ENCODE measurements at regions not wholly inside any gene's neighbourhood (a gene's known extent, or its start where the extent isn't known, plus 50 kb on each side); places are given as distances from the start of the nearest gene placed in this dataset.

DNA sequence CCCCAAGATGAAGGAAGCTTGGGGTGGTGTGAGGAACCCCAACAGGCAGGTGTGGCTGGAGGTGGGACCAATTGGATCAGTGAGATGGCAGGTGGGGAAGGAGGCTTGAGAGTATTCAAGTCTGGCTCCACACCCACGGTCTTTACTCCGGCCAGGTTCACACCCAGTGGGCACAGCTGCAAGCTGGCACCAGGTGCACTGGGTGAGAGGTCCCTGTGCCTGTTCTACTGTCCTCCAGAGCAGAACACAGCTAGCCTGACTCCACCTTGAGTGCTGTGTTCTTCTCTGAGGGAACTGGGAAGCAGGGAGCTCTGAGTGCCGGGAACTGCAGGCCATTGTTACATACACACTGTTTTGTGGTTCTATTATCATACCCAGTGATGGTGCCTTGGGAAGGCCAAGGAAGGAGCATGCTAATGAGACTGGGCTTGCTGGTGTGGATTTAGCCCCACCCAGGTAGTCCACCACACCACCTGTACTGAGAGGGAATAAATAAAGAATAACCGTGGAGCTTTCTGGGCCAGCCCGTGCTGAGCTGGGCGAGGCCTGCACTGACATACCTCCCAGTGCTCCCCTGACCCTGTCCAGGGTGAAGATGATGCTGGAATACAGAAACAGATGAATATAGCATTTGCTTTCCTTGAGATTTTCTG, 93.4 kb downstream of the ABHD5 start:
- DNase-seq (ENCODE audit: low read depth): no peak

DNA sequence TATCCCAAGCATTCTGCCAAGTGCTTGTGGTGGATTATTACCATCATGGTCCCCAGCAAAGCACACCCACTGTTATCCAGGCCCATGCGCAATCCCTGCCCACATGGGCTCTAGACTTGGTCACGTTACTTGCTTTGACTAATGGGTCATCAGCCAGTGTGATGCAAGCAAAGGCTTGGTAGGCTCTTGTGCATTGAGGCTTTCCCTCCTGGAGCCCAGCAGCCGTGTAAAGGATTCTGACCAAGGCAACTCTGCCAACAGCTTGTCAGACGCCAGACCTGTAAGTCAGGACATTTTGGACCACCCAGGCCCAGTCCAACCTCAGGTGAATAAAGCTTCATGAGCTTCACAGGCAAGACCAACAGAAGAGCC, 93.9 kb downstream of the ABHD5 start:
- DNase-seq (ENCODE audit: low read depth): no peak

DNA sequence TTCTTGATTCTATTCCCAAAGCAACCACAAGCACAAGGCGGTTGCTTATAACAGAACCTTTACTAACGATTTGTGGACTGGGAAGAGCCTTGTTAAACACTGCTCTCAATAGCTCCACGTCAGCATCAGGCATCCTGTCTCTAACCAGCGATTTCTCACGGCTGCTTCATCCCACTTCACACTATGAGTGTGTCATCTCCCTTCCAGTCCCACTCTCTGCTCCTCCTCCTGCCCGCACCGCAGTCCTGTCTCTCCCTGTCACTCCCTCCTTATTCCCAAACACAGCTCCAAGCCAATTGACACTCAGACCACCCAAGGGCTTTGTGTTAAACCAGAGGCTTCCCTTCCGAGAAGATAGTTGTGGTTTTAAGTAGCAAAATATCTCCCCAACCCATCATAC, 94.8 kb downstream of the ABHD5 start:
- DNase-seq (ENCODE audit: low read depth): no peak

DNA sequence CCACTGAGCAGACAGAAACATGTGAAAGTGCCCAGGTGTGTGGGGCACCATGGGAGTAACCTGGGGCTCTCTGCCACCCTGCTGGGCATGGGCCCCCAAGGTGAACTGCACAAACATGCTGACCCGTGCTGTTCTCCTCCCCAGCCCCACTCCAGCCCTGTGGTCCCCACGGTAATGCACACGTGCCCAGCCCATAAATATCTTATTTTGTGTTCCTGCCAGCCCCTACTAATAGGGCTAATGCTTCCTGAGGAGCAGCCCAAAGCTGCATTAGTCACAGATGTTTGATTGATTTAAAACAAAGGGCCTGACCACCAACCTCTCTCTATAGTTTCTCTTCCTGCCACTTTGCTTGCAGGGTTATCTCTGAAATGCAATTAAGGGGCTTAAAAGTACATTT, 95.4 kb downstream of the ABHD5 start:
- no peak for DNase-seq (ENCODE audit: low read depth)

DNA sequence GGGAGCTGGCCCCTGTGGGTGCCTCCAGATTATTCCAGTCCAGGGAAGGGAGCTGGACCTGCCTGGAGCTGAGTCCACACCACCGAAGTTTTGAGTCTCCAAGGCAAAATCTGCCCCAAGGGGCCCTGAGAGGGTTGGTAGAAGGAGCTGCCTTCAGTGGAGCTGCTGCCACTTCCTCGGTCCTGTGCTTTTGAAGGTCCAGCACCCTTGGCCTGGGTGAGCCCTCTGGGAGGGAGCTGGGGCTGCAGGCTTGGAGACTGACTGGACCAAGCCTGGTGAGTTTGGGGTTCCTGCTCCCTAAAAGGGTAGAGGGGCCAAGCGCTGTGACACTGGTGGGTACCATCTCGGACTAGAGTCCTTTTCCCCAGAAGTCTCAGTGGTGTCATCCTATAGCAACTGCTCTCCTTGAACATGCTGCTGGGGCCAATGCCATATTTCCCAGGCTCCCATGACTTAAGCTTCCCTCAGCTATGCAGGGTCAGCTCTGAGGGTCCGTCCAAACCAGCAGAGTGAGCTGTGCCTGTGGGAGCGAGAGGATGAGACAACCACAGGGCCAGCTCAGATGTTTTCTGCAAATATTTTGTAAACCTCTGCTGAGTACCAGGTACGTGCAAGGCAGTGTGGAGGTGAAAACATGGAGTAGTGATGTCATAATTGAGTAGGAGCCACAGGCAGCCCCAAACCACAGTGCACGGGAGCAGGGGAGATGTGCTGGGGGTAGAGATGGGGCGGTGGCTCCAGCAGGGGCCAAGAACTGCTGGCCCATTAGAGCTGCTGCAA, 96.0 kb downstream of the ABHD5 start:
- DNase-seq (ENCODE audit: low read depth): no peak

DNA sequence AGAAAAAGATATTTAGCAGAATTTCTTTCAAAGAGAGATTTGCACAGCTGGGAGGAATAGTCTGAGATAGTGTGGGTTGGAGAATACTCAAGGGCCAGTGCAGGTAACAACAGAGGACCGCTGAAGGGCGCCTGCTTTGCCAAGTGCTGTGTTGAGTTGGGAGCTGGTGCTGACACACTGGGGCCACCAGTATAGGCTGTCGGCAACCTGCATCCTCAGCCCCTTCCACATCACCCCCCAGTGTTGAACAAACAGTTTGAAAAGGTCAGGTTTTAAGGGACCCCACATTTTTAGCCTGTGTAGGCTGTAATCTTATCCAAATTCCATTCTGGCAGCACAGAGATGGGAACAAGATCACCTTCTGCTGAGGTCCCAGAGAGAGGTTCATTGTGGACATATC, 96.6 kb downstream of the ABHD5 start:
- DNase-seq (ENCODE audit: low read depth): no peak

DNA sequence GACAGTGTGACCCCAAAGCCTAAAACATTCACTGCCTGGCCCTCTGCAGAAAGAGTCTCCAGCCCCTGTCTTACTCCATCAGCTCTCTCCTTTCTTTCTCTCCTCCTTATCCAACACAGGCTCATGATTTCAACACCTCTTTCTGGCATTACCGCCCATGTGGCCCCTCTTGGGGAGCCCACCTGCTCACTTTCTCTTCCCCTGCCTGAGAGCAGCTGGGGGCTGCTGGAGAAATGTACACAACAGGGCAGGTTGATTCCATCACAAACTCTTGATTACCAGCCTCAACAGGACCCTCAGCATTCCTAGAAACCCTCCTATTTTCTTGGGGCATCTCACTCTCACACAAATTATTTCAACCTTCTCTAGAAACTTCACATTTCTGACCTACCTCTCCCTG, 98.3 kb downstream of the ABHD5 start:
- DNase-seq (ENCODE audit: low read depth): no peak

DNA sequence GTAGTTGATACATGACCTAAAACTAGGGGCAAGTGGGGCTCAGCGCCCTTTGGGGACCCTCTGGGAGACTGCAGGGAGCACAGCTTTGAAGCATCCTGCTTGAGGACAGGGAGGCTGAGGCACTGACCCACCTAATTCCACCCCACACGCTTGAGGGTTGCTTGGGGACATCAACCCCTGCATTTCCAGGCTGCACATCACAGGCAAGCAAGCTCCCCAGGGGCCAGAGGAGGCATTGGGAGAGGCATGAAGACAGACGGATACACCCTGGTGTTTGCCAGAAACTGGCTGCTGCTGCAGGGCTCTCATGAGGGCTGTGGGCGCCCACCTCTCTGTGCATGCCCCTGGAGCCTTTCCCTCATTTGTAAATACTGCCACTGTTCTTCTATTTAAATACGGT, 99.3 kb downstream of the ABHD5 start:
- DNase-seq (ENCODE audit: low read depth): no peak

DNA sequence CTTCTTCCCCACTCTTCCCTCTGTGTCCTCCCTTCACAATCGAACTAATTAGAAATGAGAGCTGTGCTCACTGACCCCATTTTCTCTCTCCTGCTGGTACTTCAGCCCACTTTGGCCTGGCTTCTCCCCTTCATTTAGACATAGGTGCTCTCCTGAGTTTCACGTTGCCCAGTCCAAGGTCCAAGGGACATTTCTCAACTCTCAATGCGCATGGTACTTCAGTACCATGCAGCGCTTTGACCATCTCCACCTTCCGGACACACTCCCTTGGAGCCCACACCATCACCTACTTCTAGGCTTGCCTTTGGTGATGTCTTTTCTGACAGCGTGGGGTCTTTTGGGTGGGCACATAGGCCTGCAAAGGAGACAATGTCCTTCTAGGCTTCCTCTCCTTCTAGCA, 99.7 kb downstream of the ABHD5 start:
- DNase-seq (ENCODE audit: low read depth): no peak

DNA sequence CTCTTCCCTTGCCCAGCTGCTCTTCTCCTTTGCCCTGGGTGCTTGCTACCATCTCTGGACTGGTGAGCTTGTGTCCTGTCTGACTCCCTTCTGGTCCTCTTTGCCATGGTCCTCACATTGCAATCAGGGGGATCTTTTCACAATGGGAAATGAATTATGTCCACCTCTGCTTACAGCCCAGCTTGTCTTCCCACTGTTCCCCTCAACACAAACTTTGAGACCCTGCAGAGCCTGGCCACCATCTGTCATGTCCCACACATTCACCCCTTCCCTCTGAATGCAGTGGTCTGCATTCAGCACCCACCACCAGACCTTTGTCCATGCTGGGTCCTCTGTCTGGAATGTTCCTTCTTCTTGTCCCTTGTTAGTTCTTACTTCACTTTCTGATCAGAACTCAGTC, 100.5 kb downstream of the ABHD5 start:
- DNase-seq (ENCODE audit: low read depth): no peak

DNA sequence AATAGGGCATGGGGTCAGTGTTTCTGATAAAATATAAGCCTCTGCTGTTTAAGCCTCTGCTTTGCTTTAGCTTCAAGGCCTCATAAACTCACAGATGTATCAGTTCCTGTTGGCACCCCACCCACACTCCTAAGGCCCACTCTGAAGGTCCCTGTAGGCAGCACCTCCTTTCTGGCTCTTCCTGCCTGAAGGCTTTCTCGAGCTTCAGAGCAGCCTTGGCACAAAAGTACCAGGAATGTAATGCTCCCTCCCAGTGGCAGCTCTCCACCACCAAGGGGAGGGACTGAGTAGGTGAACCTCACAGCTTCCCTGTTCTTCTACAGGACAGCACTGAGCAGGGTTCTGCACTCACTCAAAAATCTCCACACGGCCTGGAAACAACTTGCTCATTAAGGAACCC, 102.2 kb downstream of the ABHD5 start:
- DNase-seq (ENCODE audit: low read depth): no peak

DNA sequence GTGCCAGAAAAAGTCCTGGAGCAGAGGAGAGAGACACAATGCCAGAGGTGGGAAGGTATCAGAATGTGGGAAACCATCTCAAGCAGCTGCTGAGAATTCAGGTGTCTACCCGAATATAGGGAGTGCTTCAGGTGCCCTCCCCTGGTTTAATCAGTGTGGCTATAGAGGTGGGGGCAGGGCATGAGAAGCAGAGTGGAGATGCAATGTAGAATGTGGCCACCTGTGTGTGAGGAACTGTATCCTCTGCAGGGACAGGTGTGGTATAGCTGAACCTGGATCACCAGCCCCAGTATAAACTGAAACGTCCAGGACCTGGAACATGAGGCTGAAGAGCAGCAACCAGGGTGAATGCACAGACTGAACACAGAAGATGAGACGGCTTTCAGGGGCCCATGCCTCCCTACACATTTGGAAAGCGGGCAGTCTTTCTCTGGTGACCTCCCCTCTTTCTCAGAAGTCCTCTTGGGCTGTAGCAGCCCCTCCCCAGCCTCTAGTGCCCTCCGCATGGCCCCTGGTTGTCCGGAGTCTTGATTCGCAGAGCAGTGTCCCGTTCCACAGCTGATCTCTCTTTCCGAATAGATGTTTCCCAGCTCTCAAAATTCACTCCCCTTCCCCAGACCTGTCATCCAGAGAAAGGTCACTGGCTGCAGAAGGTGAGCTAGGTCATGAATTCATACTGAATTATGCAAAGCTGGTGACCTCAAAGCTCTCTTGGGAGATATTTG, 103.1 kb downstream of the ABHD5 start:
- no peak for DNase-seq (ENCODE audit: low read depth)

DNA sequence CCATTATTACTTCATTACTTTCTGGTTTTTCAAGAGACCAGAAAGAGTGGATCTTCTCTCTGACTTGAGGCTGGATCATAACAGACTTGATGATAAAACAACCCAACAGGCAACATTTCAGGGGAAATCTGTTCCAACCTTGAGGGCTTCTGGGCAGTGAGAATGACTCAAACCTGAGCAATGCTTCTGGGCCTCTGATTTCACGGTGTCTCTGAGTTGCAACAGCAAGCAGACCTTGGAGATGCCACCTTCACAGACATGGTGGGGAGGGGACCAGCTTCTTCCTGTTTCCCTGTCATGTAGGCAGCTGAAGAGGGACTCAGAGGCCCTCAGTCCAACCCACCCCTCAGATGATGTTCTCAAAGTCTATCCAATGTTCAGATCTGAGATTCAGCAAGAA, 104.0 kb downstream of the ABHD5 start:
- DNase-seq (ENCODE audit: low read depth): no peak

DNA sequence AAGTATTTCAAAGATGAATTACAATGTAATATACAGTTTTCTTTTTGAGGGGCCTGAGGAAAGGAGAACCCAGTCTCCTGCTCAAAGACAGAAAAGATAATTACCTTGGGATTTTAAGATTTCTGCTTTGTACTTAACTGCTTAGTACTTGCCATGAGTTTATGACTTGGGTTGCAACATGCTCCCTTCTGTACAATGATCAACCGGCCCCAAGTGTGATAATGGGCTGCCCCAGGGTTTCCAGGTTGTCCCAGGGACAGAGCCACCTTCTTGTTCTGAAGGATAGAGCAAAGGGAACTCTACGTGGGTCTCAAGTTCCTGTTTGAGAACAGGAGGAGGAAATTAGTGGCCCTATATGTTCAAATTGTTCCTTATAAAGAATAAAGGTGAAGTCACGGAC, 104.8 kb downstream of the ABHD5 start:
- no peak for DNase-seq (ENCODE audit: low read depth)

DNA sequence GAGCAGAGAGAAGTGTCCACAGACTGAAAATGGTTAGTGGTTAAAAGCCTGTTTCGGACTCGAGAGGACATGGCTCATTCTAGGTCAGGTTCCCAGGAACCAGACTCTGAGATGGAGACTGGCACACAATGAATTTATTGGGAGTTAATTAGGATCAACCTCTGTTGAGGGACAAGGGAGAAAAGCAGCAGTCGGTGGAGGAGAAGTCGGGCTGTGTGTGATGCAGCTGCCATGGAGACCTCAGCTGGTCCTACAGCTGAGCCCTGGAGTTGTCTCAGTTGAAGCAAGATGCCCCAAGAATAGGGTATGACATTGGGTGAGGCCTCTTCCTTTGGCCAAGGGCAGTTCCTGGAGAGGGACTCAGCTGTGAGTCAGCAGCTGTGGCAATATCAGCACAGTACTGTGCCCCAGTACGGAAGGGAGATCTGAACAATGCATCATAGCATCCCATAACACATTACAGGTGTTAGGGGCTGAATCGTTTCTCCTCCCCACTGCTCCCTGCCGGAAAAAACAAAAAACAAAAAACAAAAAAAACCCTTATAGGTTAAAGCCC, 105.4 kb downstream of the ABHD5 start:
- no peak for DNase-seq (ENCODE audit: low read depth)

DNA sequence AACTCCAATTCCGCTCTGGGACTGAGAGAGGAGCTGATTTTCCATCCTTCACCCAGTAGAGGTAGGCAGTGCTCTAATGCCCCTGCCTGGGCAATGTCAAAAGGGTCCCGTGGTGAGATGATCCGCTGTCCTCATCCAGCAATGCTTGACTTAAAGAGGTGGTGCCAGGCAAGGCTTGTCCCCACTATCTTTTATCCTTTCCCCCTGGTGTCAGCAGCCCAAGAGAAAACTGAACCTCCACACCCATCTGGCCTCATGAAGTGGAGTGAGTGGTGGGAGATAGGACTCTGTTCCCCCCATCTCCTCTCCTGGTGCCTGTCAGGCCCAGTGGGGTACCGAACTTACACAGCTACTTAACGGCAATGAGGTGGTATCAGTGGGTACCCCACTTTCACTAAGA, 107.1 kb downstream of the ABHD5 start:
- no peak for DNase-seq (ENCODE audit: low read depth)

DNA sequence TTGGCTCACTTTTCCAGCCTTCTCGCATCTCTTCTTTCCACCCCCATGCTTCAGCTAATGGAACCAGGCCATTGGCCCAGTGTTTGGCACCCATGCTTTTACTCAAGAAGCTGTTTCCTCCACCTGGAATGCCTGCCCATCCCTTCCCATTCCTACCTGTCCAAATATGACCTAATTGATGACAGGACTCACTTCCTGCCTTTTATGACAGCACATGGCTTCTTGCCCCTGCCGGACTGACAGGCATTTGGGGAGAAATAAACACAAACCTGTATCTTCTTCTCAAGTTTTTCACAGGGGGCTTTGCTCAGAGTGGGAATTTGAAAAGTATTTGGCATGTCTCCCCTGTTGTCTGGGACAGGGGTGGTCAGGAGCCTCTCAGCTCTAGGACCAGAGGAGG, 120.1 kb downstream of the ABHD5 start:
- no peak for DNase-seq (ENCODE audit: low read depth)

DNA sequence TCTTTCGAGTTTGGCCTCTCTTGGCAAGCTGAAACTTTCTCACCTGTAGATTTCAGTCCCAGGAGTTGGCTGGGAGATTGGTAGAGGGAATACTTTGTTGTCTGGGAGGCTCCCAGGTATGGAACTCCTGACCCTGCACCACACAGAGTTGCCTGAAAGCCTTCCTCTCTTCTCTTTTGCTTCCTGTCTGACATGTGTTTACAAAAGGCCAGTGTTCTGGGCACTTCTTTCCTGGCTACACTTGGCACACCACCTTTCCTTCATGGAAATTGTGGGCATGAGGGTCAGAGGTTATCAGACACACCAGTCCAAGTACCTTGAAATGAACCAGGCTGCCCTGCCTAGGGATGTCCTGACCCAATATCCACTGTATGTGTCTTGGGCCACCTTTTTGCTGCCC, 123.7 kb downstream of the ABHD5 start:
- no peak for DNase-seq (ENCODE audit: low read depth)

DNA sequence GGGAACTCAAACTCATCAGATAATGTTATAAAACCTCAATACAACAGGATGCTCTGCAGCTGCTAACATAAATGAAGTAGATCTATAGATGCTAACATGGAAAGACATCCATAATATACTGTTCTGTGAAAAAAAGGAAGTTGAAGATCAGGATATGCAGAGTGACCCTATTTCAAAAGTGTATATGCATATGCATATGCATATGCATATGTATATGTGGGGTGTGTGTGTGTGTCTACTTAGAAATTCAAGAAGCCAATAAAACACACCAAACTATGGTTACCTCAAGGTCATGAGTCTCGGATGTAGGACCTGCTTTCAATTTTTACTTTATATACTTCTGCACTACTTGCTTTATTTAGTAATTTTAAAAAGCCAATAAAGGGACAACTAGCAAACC, 125.6 kb downstream of the ABHD5 start:
- no peak for DNase-seq (ENCODE audit: low read depth)

DNA sequence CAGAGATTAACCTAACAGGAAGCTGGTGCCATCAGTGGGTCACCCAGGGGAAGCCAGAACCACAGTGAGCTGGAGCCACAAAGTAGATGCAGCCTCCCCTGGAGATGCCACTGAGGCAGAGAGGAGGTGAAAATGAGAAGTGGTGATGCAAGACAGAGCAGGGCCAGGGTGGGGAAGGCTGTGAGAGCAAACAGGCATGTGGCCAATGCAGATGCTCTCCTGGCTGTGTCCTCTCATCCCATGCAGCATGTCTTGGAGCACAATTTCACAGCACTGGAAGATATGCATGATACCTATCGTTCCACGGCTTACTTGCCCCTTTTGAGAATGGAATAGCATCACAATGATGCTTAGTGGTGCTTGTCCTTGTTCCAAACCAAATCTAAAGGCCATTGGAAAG, 126.3 kb downstream of the ABHD5 start:
- DNase-seq (ENCODE audit: low read depth): no peak

DNA sequence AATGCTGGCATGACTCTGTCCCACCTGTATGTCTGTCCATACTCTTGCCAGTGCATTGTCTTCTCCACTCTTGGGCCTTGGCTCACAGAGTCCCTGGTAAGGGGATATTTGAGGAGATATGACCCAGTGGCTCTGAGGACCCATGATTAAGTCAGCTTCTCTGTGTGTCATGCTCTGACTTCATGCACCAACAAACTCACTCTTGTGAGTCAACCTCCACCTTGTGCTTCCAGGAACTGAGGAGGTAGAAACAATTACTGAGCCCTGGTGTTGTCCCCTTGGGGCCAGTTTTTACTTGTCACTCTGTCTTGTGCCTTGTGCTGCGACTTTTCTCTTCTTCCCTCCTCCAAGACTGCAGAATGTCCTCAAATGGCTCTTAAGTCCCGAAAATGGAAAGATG, 127.1 kb downstream of the ABHD5 start:
- DNase-seq (ENCODE audit: low read depth): no peak

DNA sequence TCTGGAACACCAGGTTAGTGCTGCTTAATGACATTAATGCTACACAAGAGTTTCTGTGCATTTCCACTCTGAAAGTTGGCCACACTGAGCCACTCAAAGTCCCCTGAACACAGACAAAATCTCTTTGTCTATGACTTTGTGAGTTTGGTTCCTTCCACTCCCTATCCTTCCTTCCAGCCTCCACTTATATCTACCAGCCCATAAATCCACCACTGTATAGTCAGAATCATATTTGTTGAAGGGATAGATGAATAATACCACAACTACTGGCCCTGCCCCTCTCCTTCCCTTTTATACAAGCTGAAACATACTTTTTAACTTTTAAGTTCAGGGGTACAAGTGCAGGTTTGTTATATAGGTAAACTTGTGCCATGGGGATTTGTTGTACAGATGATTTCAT, 127.5 kb downstream of the ABHD5 start:
- DNase-seq (ENCODE audit: low read depth): no peak

Data from fibroblast of the conjunctiva (primary cell).